Naive thymus-derived CD4-positive, alpha-beta T cell (primary cell): ENCODE measurements at regions not wholly inside any gene's neighbourhood (a gene's known extent, or its start where the extent isn't known, plus 50 kb on each side); places are given as distances from the start of the nearest gene placed in this dataset.
"Not testable (repeated sequence)": the region's sequence is repeated elsewhere in the genome, so short reads cannot be mapped to it uniquely, and the experiment has no call there.

Source experiments
- ATAC-seq: fragments of 150-1000 bp; cut with Tn5 transposase; 2 replicates; pipeline ENCODE4 v1.10.0; 2021; ENCODE audit warnings: mild to moderate bottlenecking, moderate library complexity
- CTCF ChIA-PET: fragments of 350-600 bp; sonication (Branson Sonifier 250); formaldehyde crosslinking; loops from one replicate; lab custom pipeline; 2021; ENCODE audit warnings: antibody characterized with exemption; lab: Charles Lee
- POLR2A ChIA-PET: fragments of 350-600 bp; sonication (Branson Sonifier 250); formaldehyde crosslinking; loops from one replicate; lab custom pipeline; 2021; ENCODE audit warnings: antibody characterized with exemption, inconsistent platforms; lab: Charles Lee
- DNase-seq, 9 donors: peaks; one replicate each; pipeline versions ENCODE4 v3.0.0 to v3.0.0-alpha.2; 2020 to 2022; ENCODE audit warnings: mixed read lengths in 1 of 9
- H3K27ac ChIP-seq: one replicate; pipeline ENCODE4 v1.7.0; 2013; ENCODE audit warnings: mild to moderate bottlenecking, low read depth, low read length, moderate library complexity
- H3K27me3 ChIP-seq, 2 donors: one replicate each; pipeline ENCODE4 v1.7.0; 2013; ENCODE audit warnings: low read length in 2 of 2, mild to moderate bottlenecking in 2 of 2, moderate library complexity in 2 of 2; ENCODE audit not compliant: control insufficient read depth in 2 of 2, insufficient read depth in 2 of 2
- H3K36me3 ChIP-seq, 3 experiments: 1 replicate in 2 of 3; 2 replicates in 1 of 3; pipeline ENCODE4 v1.7.0; 2013; ENCODE audit warnings: low read length in 3 of 3, mild to moderate bottlenecking in 3 of 3, moderate library complexity in 1 of 3; ENCODE audit not compliant: insufficient read depth in 3 of 3, control insufficient read depth in 2 of 3
- H3K4me1 ChIP-seq, 2 donors: one replicate each; pipeline ENCODE4 v1.7.0; 2013; ENCODE audit warnings: low read length in 2 of 2, mild to moderate bottlenecking in 2 of 2, moderate library complexity in 1 of 2; ENCODE audit not compliant: control insufficient read depth in 2 of 2, insufficient read depth in 2 of 2
- H3K4me3 ChIP-seq: 2 replicates; pipeline ENCODE4 v1.7.0; 2013; ENCODE audit warnings: mild to moderate bottlenecking, low read length
- H3K9me3 ChIP-seq, 3 experiments: 1 replicate in 2 of 3; 2 replicates in 1 of 3; pipeline ENCODE4 v1.7.0; 2013; ENCODE audit warnings: low read length in 3 of 3; ENCODE audit not compliant: control insufficient read depth in 2 of 3
- H3K27ac Mint-ChIP-seq, 9 donors: one replicate each; pipeline ENCODE4 v1.8.0; 2020 to 2022; ENCODE audit warnings: mixed read lengths in 9 of 9, mild to moderate bottlenecking in 8 of 9, moderate library complexity in 5 of 9, inconsistent platforms in 2 of 9
- H3K27me3 Mint-ChIP-seq, 5 donors: one replicate each; pipeline ENCODE4 v1.8.0; 2021 to 2022; ENCODE audit warnings: mixed read lengths in 5 of 5, mild to moderate bottlenecking in 1 of 5
- H3K36me3 Mint-ChIP-seq, 5 donors: one replicate each; pipeline ENCODE4 v1.8.0; 2020 to 2022; ENCODE audit warnings: mixed read lengths in 5 of 5, mild to moderate bottlenecking in 3 of 5, inconsistent platforms in 1 of 5
- H3K4me1 Mint-ChIP-seq, 7 donors: one replicate each; pipeline ENCODE4 v1.8.0; 2020 to 2022; ENCODE audit warnings: mixed read lengths in 7 of 7, mild to moderate bottlenecking in 3 of 7, inconsistent platforms in 1 of 7
- H3K4me3 Mint-ChIP-seq, 10 donors: one replicate each; pipeline ENCODE4 v1.8.0; 2020 to 2022; ENCODE audit warnings: mild to moderate bottlenecking in 10 of 10, mixed read lengths in 10 of 10, moderate library complexity in 6 of 10, inconsistent platforms in 2 of 10
- H3K9me3 Mint-ChIP-seq, 11 donors: one replicate each; pipeline ENCODE4 v1.8.0; 2020 to 2022; ENCODE audit warnings: mixed read lengths in 11 of 11, mild to moderate bottlenecking in 4 of 11, inconsistent platforms in 1 of 11, moderate library complexity in 1 of 11
- intact Hi-C, 2 donors: fragments of 100-400 bp; cut with micrococcal nuclease; formaldehyde crosslinking; loops; one replicate each; pipeline ENCODE4 v1.15.1; 2023

DNA sequence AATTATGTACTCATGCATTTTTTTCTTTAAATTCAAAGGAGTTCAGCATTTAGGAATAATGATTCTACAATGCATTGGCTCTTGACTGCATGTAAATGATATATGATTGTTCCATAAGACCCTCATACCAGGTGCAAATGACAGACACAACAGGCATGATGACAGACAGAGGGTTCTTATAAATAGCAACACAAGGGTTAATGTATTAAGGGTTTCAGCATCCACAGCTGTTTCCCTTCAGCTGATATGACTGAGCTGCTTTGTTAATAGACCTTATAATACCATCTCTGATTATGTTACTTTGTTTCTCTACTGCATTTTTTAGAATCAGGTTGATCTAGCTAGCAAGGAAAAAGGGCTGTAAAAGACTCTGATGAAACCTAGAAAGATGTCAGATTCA is 90.8 kb upstream of the TMTC2 start:
- H3K36me3 ChIP-seq: no peaks in the 10 kb centered on the region
- CTCF ChIA-PET: no interaction called here
- H3K27me3 Mint-ChIP-seq: no peaks in the 10 kb centered on the region
- H3K4me1 ChIP-seq: no peaks in the 10 kb centered on the region
- no peak overlapping the region for H3K27ac Mint-ChIP-seq
- DNase-seq (no peak), ATAC-seq (no peak)
- no peaks in the 10 kb centered on the region for H3K27me3 ChIP-seq
- H3K9me3 ChIP-seq: no peaks in the 10 kb centered on the region
- H3K4me3 ChIP-seq: no peak overlapping the region
- no peaks in the 10 kb centered on the region for H3K36me3 Mint-ChIP-seq
- POLR2A ChIA-PET: no interaction called here
- peaks cover 0 to 11% (median 3%) of the 10 kb centered on the region in 11 donors for H3K9me3 Mint-ChIP-seq
- intact Hi-C loops: no loop called here
- H3K27ac ChIP-seq: no peak overlapping the region
- no peaks in the 10 kb centered on the region for H3K4me1 Mint-ChIP-seq
- no peak overlapping the region for H3K4me3 Mint-ChIP-seq

DNA sequence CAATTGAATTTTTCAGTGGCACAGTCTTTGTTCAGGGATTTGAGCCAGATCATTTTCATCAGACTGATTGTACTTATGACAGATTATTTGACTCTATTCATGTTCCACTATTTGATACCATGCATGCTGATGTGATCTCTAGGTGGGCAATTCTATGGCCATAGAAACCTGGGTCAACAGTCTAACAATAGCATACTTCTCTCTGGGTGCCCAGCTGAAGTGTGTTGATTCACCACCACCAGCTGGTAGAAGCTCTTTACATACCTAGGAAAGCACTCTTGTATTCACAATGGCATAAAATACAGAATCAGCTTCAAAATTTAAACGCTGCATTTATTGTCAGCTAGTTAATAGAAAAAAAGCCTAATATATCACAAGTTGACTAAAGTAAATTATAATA is 90.2 kb upstream of the TMTC2 start:
- H3K9me3 ChIP-seq: no peaks in the 10 kb centered on the region
- Mint-ChIP-seq H3K4me3 (no peak overlapping the region), H3K9me3 (peaks cover 0 to 11% (median 3%) of the 10 kb centered on the region in 11 donors), H3K36me3 (no peaks in the 10 kb centered on the region), H3K27ac (no peak overlapping the region), H3K27me3 (no peaks in the 10 kb centered on the region), H3K4me1 (no peaks in the 10 kb centered on the region)
- DNase-seq (no peak), ATAC-seq (no peak)
- H3K27ac ChIP-seq: no peak overlapping the region
- ChIA-PET CTCF (no interaction called here), POLR2A (no interaction called here)
- H3K4me3 ChIP-seq: no peak overlapping the region
- no peaks in the 10 kb centered on the region for H3K27me3 ChIP-seq
- H3K36me3 ChIP-seq: no peaks in the 10 kb centered on the region
- intact Hi-C loops: no loop called here
- no peaks in the 10 kb centered on the region for H3K4me1 ChIP-seq

DNA sequence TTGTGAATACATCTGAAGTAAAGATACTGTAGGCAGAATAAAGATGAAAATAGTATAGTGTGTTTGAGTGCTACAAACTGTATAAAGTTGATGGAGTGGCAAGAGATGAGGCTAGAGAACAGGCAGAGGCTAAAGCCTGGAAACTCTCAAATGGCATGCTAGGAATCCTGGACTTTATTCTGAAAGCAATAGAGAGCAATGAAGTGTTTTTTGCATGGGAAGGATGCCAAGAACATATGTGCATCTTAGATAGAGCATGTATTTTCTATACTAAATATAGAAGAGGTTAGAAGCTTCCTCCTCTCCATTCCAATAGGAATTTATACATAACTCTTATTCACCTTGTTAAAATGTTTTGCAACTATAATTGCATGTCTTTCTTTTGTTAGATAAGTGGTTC is 86.3 kb upstream of the TMTC2 start:
- Mint-ChIP-seq H3K4me3 (no peak overlapping the region), H3K36me3 (no peaks in the 10 kb centered on the region), H3K4me1 (no peaks in the 10 kb centered on the region), H3K9me3 (peaks cover 0 to 12% (median 2%) of the 10 kb centered on the region in 11 donors), H3K27me3 (no peaks in the 10 kb centered on the region), H3K27ac (no peak overlapping the region)
- no peak for DNase-seq
- intact Hi-C loops: no loop called here
- ATAC-seq: no peak
- no peak overlapping the region for H3K4me3 ChIP-seq
- H3K27me3 ChIP-seq: no peaks in the 10 kb centered on the region
- H3K36me3 ChIP-seq: no peaks in the 10 kb centered on the region
- no peaks in the 10 kb centered on the region for H3K9me3 ChIP-seq
- no peak overlapping the region for H3K27ac ChIP-seq
- ChIA-PET CTCF (no interaction called here), POLR2A (no interaction called here)
- no peaks in the 10 kb centered on the region for H3K4me1 ChIP-seq

DNA sequence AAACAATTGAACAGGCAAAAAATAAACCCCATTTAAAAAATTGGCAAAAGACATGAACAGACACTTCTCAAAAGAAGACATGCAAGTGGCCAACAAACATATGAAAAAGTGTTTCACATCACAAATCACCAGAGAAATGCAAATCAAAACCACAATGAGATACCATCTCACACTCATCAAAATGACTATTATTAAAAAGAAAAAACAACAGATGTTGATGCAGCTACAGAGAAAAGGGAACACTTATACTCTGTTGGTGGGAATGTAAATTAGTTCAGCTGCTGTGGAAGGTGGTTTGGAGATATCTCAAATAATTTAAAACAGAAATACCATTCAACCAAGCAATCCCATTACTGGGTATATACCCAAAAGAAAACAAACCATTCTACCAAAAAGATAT is 83.1 kb upstream of the TMTC2 start:
- CTCF ChIA-PET: not testable (repeated sequence)

DNA sequence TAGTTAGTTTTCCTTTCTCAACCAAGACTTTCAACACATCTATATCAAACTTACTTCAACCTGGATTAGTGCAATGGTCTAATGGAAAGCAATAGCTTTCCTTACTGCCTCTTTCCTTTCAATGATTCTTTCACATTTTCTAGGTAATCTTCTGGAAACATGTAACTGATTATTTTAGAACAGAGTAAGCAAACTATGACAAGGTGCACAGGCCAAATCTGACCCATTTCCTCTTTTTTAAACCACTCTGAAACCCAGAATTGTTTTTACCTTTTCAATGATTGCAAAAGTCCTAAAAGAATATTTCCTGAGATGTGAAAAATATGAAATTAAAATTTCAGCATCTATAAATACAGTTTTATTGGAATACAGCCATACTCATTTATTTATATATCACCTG is 81.6 kb upstream of the TMTC2 start:
- no peak for ATAC-seq
- Mint-ChIP-seq H3K27me3 (no peaks in the 10 kb centered on the region), H3K36me3 (no peaks in the 10 kb centered on the region), H3K4me3 (no peak overlapping the region), H3K9me3 (peaks cover 0 to 12% (median 5%) of the 10 kb centered on the region in 11 donors), H3K27ac (no peak overlapping the region), H3K4me1 (no peaks in the 10 kb centered on the region)
- DNase-seq: no peak
- Histone ChIP-seq H3K27ac (no peak overlapping the region), H3K4me1 (no peaks in the 10 kb centered on the region), H3K36me3 (no peaks in the 10 kb centered on the region), H3K27me3 (no peaks in the 10 kb centered on the region), H3K9me3 (no peaks in the 10 kb centered on the region), H3K4me3 (no peak overlapping the region)
- intact Hi-C loops: no loop called here
- ChIA-PET POLR2A (no interaction called here), CTCF (no interaction called here)

More for the DNA sequence above, 83.1 kb upstream of the TMTC2 start:
- H3K4me3 ChIP-seq, H3K4me1 Mint-ChIP-seq, H3K9me3 ChIP-seq, DNase-seq, H3K27ac ChIP-seq, intact Hi-C loops, H3K4me1 ChIP-seq, POLR2A ChIA-PET, H3K27ac Mint-ChIP-seq, H3K27me3 Mint-ChIP-seq, ATAC-seq, H3K36me3 ChIP-seq, H3K36me3 Mint-ChIP-seq, H3K4me3 Mint-ChIP-seq, H3K27me3 ChIP-seq: not testable (repeated sequence)
- peaks cover 0 to 12% (median 5%) of the 10 kb centered on the region in 11 donors for H3K9me3 Mint-ChIP-seq

DNA sequence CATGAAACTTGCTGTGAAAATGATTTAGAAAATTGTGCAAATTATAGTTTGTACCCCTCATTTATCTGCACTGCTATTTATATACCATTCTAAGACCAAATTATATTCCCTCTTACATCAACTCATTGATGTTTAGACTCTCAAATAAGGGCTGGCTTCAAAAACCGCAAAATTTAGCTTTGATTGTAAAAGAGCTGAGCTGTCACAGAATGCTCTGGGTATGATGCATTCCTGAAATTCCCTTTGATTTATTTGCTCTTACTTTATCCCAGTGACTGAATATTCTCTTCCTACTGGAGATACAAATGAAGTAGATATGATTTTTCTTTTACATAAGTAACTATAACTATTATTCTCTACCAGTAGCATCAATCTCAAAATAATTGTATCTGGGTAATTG is 78.0 kb upstream of the TMTC2 start:
- no peaks in the 10 kb centered on the region for H3K9me3 ChIP-seq
- intact Hi-C loops: no loop called here
- CTCF ChIA-PET: no interaction called here
- Mint-ChIP-seq H3K4me1 (no peaks in the 10 kb centered on the region), H3K4me3 (no peak overlapping the region), H3K27ac (no peak overlapping the region), H3K36me3 (no peaks in the 10 kb centered on the region), H3K27me3 (no peaks in the 10 kb centered on the region), H3K9me3 (peaks cover 0 to 9% (median 0%) of the 10 kb centered on the region in 11 donors)
- no peaks in the 10 kb centered on the region for H3K36me3 ChIP-seq
- DNase-seq (no peak), ATAC-seq (no peak)
- no peak overlapping the region for H3K27ac ChIP-seq
- no peaks in the 10 kb centered on the region for H3K4me1 ChIP-seq
- POLR2A ChIA-PET: no interaction called here
- H3K4me3 ChIP-seq: no peak overlapping the region
- H3K27me3 ChIP-seq: no peaks in the 10 kb centered on the region

DNA sequence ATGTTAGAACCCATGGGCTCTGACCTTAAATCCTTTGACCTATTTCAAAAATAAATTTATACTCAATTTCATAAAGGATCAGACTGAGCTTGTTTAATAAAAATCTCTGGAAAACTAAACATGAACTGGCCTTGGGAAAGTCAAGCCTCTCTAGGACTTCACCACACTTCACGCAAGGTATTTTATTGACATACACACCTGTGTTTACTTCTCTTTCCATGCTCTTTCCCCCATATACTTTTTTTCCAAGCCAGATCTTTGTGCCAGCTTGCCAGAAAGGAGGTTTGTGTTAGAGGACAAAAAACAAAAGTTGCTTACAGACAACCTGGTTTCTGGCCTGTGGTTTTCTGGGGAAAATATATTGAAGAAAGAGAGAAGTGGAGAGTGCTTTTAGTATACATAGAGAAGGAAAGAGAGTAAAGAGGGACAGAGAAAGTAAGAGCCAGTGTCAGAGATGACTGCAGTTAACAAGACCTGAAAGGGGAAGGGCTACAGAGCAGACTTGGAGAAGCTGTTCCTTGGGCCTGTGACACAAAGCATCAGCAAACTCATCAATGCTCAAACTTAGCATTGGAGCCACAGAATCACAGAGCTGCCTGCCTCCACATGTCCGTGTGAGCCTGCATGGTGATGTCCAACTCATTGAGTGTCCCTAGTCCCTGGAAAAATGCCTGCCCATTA is 77.3 kb upstream of the TMTC2 start:
- Histone ChIP-seq H3K4me1 (no peaks in the 10 kb centered on the region), H3K27ac (no peak overlapping the region), H3K36me3 (no peaks in the 10 kb centered on the region), H3K4me3 (no peak overlapping the region), H3K27me3 (no peaks in the 10 kb centered on the region), H3K9me3 (no peaks in the 10 kb centered on the region)
- Mint-ChIP-seq H3K36me3 (no peaks in the 10 kb centered on the region), H3K4me1 (no peaks in the 10 kb centered on the region), H3K4me3 (no peak overlapping the region), H3K27me3 (no peaks in the 10 kb centered on the region), H3K9me3 (peaks cover 0 to 6% (median 0%) of the 10 kb centered on the region in 11 donors), H3K27ac (no peak overlapping the region)
- DNase-seq: no peak
- POLR2A ChIA-PET: no interaction called here
- CTCF ChIA-PET: interaction anchor here (0.8 kb wide), 1 partner anchor 1509 kb away, joined by 3 read pairs; no protein-coding TSS in a partner anchor
- ATAC-seq: no peak
- intact Hi-C loops: no loop called here
